ENCODE measurements at regions not wholly inside any gene's neighbourhood (a gene's known extent, or its start where the extent isn't known, plus 50 kb on each side); places are given as distances from the start of the nearest gene placed in this dataset.
A peak's percentile ranks its signal among the peaks of the same experiment; 100 is the strongest.
"Not testable (repeated sequence)": the region's sequence is repeated elsewhere in the genome, so short reads cannot be mapped to it uniquely, and the experiment has no call there.

- no peak for DNase-seq
Measured at GRCh38 chrX:129158505-129158904, 364.8 kb downstream of the SMARCA1 start.

DNA sequence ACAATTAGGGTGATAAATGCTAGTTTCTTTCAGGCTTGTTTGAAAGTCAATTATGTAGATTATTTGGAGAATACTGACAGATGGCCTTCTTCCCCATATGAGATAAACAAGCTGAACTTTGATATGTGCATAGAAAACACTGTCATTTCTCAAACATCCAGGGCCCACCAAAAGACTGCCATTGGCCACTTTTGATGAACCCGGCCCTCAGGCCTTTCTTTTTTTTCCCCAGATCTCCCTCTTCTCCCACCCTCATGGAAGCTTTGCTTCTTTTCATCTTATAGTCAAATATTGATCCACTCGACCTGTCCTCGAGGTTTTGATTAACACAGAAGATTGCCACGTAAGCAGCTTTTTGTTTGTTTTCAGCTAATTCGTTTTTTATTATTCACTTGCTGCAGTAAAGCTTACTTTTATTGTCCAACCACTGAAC is 377.4 kb downstream of the SMARCA1 start:
- DNase-seq = no peak

DNA sequence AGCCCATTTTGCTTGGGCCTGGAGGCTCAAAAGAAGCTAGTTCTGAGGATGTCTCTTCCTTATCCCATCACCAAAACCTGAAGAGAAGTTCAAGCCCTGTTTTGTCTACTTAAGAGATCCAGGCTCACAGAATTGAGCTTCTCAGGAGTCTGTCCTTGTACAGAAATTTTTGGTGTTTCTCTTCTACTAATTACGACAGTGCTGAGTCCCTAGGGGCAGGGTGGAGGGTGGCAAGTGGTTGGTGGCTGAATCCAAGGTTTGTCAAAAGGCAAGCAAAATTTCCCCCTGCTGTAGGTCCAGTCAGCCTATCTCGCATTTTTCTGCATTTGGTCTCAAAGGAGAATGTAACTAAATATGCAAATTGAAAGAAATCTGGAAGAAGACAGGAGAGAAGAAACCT is 377.9 kb downstream of the SMARCA1 start:
- no peak for DNase-seq

GRCh38 chrX:129144172-129145038 is 378.9 kb downstream of the SMARCA1 start:
- DNase-seq = peak; percentile 75

DNA sequence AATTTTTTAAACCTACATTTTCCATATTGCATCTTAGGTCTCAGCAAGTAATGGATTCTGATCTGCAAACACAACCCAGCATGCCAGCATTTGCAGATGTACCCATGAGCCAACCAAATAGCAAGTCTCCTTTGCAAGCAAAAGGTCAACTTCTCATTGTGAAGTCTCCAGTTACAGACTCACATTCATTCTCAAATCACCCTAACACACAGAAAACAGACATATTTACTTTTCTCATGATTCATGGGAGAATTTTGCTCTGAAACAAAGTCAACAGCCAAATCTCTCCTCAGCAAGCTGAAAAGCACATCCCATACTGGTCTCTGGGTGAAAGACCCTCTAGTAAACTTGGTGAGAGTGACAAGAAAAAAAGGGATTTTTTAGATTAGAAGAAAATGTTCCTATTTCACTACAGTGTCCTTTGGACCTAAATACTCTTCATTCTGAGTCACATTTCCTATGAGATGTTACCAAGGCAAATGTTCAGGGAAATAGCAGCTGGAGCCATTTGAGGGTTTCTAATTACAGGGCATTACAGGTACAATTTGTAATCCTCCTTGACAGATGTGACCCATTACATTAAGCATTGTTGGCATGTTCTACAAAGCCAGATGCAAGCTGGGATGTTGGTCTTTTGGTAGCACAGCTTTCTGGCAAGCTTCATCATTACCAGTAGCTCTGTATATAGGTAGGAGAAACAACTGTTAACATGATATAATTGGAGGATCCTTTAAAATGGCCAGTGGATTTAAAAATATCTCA is 383.3 kb downstream of the SMARCA1 start:
- peak; percentile 10 for DNase-seq

DNA sequence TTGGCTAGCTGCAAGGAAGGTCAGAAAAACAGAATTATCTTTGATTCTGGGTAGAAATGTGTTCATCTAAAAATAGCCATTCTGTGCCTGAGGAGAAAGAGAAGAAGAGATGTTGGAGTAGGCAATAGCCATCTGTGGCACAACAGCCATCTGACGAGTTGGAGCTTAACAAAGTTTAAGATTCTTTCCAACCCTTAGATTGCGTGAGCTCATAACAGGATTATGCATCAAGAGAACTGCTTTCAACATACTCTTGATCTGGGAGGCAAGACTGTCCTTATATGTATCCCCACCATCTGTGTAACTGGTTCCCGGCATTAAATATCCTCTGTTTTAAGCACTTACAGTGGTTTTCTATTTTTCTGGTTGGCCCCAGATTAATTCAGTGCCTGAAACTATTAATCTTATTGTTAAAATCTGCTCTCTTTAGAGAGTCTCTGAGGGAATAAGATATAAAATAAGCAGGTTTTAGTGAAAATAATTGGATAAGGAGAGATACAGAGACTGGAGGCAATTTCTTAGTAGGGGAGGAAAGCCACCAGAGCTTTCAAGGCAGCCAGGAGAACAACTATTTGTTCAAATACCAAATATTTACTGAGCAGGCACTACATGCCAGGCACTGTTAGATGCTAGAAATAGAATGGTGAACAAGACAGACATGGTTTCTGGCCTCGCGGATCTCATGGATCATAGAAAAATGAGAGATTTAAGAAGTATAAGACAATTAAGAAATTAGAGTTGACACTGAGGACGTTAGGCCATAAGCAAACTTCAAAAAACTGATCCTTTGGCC is 398.0 kb downstream of the SMARCA1 start:
- no peak for DNase-seq

DNA sequence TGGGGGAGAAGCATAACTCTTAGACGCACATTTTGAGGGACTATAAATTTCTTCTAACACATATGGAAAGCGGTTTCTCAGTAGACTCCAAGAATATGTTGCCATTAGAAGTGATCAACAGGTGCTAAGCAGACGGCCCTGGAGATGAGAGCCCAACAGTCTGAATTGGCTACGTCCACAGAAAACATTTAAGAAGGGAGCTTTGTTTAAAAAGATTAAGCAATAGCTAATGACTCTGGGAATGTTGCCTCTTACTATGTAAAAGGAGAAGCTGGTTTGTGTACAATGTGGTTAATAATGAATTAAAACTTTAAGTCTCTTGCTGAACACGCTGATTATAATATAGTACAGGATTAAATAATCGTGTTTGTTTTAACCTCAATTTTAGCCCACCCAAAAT is 399.5 kb downstream of the SMARCA1 start:
- no peak for DNase-seq

DNA sequence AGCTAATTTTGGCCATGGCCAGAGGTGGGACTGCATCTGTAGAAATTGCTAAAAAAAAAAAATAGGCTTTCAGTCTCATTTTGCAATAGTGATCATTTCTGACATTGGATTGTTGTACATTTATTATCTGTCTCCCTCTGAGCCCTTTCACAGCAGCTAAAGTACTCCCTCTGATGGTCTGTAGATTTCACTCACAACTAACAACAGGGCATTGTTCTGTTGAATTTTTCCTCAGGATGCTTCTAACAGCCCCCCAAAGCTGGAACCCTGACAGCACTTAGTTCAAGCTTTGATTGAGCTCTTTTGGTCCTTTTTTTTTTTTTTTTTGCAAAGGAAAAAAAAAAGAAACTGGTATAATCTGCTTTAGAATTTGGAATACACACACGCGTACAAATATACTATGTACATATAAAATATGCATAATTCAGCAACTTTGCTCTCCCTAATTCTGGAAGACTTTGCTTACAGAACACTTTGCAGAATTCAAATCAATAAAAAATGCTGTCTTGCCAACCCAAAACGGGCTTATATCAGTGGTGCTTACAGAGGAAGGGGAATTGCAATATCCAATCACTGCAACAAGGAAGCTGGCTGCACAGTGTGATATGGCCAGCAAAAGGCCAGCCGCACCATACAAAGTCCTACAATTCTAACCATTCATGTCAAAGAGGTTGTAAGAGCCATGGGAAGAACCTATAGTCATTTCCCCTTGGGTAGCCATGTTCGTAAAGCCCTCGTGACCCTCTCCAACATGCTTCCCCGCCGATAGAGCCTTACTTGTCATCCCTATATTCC is 406.4 kb downstream of the SMARCA1 start:
- no peak for DNase-seq

- no peak for DNase-seq
Measured at GRCh38 chrX:129115935-129116334, 407.4 kb downstream of the SMARCA1 start.

DNA sequence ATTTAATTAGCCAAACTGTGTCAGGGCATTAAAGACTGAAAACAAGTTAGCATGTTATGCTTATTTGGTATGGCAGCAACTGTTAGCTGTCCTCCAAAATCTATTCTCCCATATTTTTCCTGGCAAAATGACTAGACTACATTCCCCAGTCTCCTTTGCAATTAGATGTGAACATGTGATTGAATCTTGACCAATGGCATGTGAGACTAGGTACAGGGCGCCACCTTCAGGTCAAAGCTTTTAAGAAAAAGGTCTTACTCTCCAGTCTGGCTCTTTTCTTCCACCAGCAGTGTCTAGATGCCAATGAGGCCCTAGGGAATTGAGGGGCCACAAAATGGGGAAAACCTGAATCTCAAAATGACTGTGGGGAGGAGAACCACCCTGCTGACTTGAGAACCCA is 408.2 kb downstream of the SMARCA1 start:
- DNase-seq = peak; percentile 12

- DNase-seq = no peak
Measured at GRCh38 chrX:129111081-129111798, 412.1 kb downstream of the SMARCA1 start.

- DNase-seq = no peak
Measured at GRCh38 chrX:129108936-129109335, 414.4 kb downstream of the SMARCA1 start.

- no peak for DNase-seq
Measured at GRCh38 chrX:129099207-129099606, 424.1 kb downstream of the SMARCA1 start.

DNA sequence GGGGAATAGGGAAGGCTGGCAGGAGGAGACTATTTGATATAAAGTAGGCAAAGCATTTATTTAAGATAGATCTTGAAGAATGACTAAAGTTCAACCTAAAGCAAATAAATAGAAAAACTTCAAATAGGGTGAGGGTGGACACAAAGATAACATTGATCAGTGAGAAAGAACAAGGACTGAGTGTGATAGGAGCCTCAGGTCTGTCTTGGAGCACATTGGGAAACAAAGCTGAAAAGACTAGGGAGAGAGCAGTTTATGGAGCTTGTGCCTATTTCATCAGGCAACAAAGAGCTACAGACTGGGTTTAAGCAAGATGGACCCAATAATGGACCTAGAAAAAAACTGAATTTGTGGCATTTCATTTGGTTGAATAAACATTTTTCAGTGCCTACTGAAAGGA is 425.6 kb downstream of the SMARCA1 start:
- no peak for DNase-seq

- DNase-seq = no peak
Measured at GRCh38 chrX:129093706-129094105, 429.6 kb downstream of the SMARCA1 start.

GRCh38 chrX:129092757-129093156 is 430.5 kb downstream of the SMARCA1 start:
- no peak for DNase-seq

DNA sequence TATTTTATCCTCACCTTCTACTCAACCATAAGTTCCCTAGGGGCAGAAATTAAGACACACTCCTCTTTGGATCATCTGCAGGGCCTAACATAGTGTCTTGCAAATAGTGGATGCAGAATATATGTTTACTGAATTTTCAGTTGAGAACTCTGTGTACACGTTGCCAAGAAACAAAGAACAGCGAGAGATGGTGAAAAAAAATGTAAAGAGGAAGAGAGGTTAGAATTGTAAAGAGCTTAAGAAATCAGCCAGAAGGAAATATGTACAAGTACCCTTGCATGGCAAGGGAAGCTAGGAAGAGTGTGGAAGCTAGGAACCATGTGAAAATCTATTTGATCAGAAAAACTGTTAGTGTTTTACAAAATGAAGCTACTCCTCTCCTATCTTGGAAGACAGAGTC is 431.0 kb downstream of the SMARCA1 start:
- DNase-seq = no peak

DNA sequence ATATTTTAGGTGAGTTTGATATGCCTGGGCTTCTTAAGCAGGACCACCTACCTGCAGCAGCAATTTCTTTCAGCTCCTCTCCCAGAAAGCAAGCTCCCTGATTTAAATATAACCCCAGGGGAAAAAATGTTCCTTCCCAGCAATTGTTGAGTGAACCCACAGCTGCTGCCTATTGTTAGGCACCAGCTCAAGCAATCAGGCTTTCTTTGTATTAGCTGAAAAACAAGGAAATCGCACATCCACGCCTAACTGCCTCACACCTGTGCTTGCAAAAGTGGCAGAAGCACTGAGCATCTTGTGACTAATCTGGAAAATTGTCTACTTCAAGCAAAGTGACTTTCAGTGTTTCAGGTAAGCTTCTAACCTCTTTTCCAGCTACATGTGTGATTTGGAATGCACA is 432.2 kb downstream of the SMARCA1 start:
- DNase-seq = no peak

DNA sequence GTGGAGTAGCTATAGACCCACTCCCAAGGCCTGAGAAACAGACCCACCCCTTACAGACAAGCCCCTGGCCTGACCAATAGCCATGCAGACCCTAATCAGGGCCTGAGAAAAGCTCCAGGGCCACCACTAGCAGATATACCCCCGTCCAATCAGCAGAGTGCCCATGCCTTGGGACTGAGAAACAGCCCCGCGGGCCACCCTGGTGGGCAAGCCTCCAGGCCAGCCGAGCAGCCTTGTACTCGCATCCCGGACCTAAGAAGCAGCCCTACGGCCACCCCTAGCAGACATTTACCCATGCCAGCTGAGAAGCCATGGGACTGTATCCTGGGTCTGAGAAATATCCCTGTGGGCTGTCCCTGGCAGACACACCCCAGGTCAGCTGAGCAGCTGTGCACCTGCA is 436.5 kb downstream of the SMARCA1 start:
- DNase-seq = no peak

DNA sequence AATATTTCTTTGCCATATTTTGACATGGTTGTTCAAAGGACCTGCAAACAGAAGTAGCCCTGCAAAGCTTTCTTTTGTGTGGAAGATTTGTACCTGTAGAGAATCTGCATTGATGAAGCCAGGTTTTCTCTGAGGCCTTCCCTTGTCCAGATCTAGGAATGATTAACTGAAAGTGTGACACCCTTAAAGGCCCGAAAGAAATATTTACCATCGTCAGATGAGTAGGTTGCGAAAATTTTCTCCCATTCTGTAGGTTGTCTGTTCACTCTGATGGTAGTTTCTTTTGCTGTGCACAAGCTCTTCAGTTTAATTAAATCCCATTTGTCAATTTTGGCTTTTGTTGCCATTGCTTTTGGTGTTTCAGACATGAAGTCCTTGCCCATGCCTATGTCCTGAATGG is 439.0 kb downstream of the SMARCA1 start:
- DNase-seq = not testable (repeated sequence)

- DNase-seq = peak; percentile 6
Measured at GRCh38 chrX:129077424-129078170, 445.7 kb downstream of the SMARCA1 start.

Data from fibroblast of skin of right quadriceps (primary cell).